RWPE2 (cell line): ENCODE measurements at regions not wholly inside any gene's neighbourhood (a gene's known extent, or its start where the extent isn't known, plus 50 kb on each side); places are given as distances from the start of the nearest gene placed in this dataset.

Experiments used
- ATAC-seq: fragments of 200-7000 bp; cut with Tn5 transposase; 3 replicates; pipeline ENCODE4 v1.9.1; 2021; ENCODE audit warnings: low read depth
- DNase-seq: peaks from one replicate; pipeline ENCODE4 v3.0.0-alpha.2; 2020; ENCODE audit warnings: low spot score
- H3K27ac ChIP-seq: fragments of 450-650 bp; 2 replicates; pipeline ENCODE4 v1.5.1; 2017; ENCODE audit warnings: mild to moderate bottlenecking; ENCODE audit not compliant: poor library complexity, severe bottlenecking
- H3K27me3 ChIP-seq: fragments of 250-450 bp; sonication (Bioruptor Pico); 2 replicates; pipeline ENCODE4 v1.5.1; 2021; ENCODE audit warnings: mild to moderate bottlenecking, moderate library complexity; ENCODE audit not compliant: insufficient read depth, poor library complexity, severe bottlenecking
- H3K36me3 ChIP-seq: fragments of 250-450 bp; sonication (Bioruptor Pico); 2 replicates; pipeline ENCODE4 v1.5.1; 2020; ENCODE audit warnings: low read depth, mild to moderate bottlenecking, moderate library complexity
- H3K4me1 ChIP-seq: fragments of 250-450 bp; sonication (Bioruptor Pico); 2 replicates; pipeline ENCODE4 v1.5.1; 2021; ENCODE audit warnings: mild to moderate bottlenecking, moderate library complexity; ENCODE audit not compliant: insufficient read depth, poor library complexity, severe bottlenecking
- H3K4me3 ChIP-seq: fragments of 250-450 bp; sonication (Bioruptor Pico); 2 replicates; pipeline ENCODE4 v1.5.1; 2021; ENCODE audit warnings: mild to moderate bottlenecking, moderate library complexity; ENCODE audit not compliant: severe bottlenecking
- H3K9me3 ChIP-seq: fragments of 250-450 bp; sonication (Bioruptor Pico); 2 replicates; pipeline ENCODE4 v1.5.1; 2021; ENCODE audit warnings: mild to moderate bottlenecking, moderate library complexity; ENCODE audit not compliant: severe bottlenecking
- CTCF ChIP-seq: fragments of 450-650 bp; IDR thresholded peaks from one replicate; pipeline ENCODE4 v1.5.1; 2017; ENCODE audit warnings: mild to moderate bottlenecking, moderate library complexity; ENCODE audit not compliant: poor library complexity, severe bottlenecking

GRCh38 chr6:93571346-93571745 is 152.0 kb upstream of the EPHA7 start:
- no peaks in the 10 kb centered on the region for H3K27me3 ChIP-seq
- DNase-seq, result no peak
- no peaks in the 10 kb centered on the region for H3K4me1 ChIP-seq

GRCh38 chr6:93568169-93568568 is 148.8 kb upstream of the EPHA7 start:
- no peak for ATAC-seq
- H3K27ac ChIP-seq, result no peak overlapping the region
- H3K27me3 ChIP-seq, result no peaks in the 10 kb centered on the region
- no peak for TF ChIP-seq CTCF
- no peaks in the 10 kb centered on the region for H3K4me1 ChIP-seq
- H3K36me3 ChIP-seq, result no peaks in the 10 kb centered on the region
- no peak for DNase-seq
- no peak overlapping the region for H3K4me3 ChIP-seq
- no peaks in the 10 kb centered on the region for H3K9me3 ChIP-seq

More at GRCh38 chr6:93571346-93571745, 152.0 kb upstream of the EPHA7 start:
- ATAC-seq, result no peak
- no peaks in the 10 kb centered on the region for H3K9me3 ChIP-seq
- H3K4me3 ChIP-seq, result no peak overlapping the region
- H3K36me3 ChIP-seq, result no peaks in the 10 kb centered on the region
- TF ChIP-seq CTCF, result no peak
- no peak overlapping the region for H3K27ac ChIP-seq

GRCh38 chr6:93567164-93567563 is 147.8 kb upstream of the EPHA7 start:
- no peak for TF ChIP-seq CTCF
- Histone ChIP-seq H3K27ac (no peak overlapping the region), H3K27me3 (no peaks in the 10 kb centered on the region), H3K4me3 (no peak overlapping the region), H3K36me3 (no peaks in the 10 kb centered on the region), H3K4me1 (no peaks in the 10 kb centered on the region), H3K9me3 (no peaks in the 10 kb centered on the region)
- ATAC-seq (no peak), DNase-seq (no peak)

- TF ChIP-seq CTCF, result no peak
- Histone ChIP-seq H3K27ac (no peak overlapping the region), H3K9me3 (no peaks in the 10 kb centered on the region), H3K4me3 (no peak overlapping the region), H3K36me3 (no peaks in the 10 kb centered on the region), H3K4me1 (no peaks in the 10 kb centered on the region), H3K27me3 (no peaks in the 10 kb centered on the region)
- DNase-seq (no peak), ATAC-seq (no peak)
Observed at GRCh38 chr6:93566285-93566684, 146.9 kb upstream of the EPHA7 start.

- H3K27me3 ChIP-seq, result no peaks in the 10 kb centered on the region
- TF ChIP-seq CTCF, result no peak
- DNase-seq, result no peak
- H3K9me3 ChIP-seq, result no peaks in the 10 kb centered on the region
- no peaks in the 10 kb centered on the region for H3K36me3 ChIP-seq
- no peak overlapping the region for H3K27ac ChIP-seq
- H3K4me3 ChIP-seq, result no peak overlapping the region
- ATAC-seq, result peak; percentile 40; the same call in 1 of the 3 replicates
- no peaks in the 10 kb centered on the region for H3K4me1 ChIP-seq
Observed at GRCh38 chr6:93562582-93562981, 143.2 kb upstream of the EPHA7 start.
